H9 (cell line): ENCODE measurements at regions not wholly inside any gene's neighbourhood (a gene's known extent, or its start where the extent isn't known, plus 50 kb on each side); places are given as distances from the start of the nearest gene placed in this dataset.

ENCODE experiments used
- DNase-seq: peaks from one replicate; pipeline ENCODE4 v3.0.0-alpha.2; 2017
- H2AFZ ChIP-seq: one replicate; pipeline ENCODE4 v1.6.1; 2013; ENCODE audit warnings: mild to moderate bottlenecking, low read length, control low read depth, moderate library complexity
- H2AK5ac ChIP-seq: 2 replicates; pipeline ENCODE4 v1.6.1; 2013; ENCODE audit warnings: low read length, control low read depth, mixed read lengths; ENCODE audit not compliant: insufficient read length
- H2BK120ac ChIP-seq: one replicate; pipeline ENCODE4 v1.6.1; 2013; ENCODE audit warnings: low read depth, mild to moderate bottlenecking, low read length, control low read depth, inconsistent platforms; ENCODE audit not compliant: poor library complexity, severe bottlenecking
- H2BK12ac ChIP-seq: 2 replicates; pipeline ENCODE4 v1.6.1; 2013; ENCODE audit warnings: low read length, control low read depth, mixed read lengths, low read depth; ENCODE audit not compliant: insufficient read length
- H2BK15ac ChIP-seq: 2 replicates; pipeline ENCODE4 v1.6.1; 2013; ENCODE audit warnings: low read depth, low read length, control low read depth
- H2BK20ac ChIP-seq: one replicate; pipeline ENCODE4 v1.6.1; 2013; ENCODE audit warnings: low read depth, mild to moderate bottlenecking, low read length, control low read depth, inconsistent platforms; ENCODE audit not compliant: poor library complexity, severe bottlenecking
- H2BK5ac ChIP-seq: 2 replicates; pipeline ENCODE4 v1.6.1; 2013; ENCODE audit warnings: low read length, control low read depth, mixed read lengths; ENCODE audit not compliant: insufficient read length
- H3K14ac ChIP-seq: 2 replicates; pipeline ENCODE4 v1.6.1; 2013; ENCODE audit warnings: low read length, control low read depth; ENCODE audit not compliant: insufficient read depth
- H3K18ac ChIP-seq: 2 replicates; pipeline ENCODE4 v1.6.1; 2013; ENCODE audit warnings: low read depth, mild to moderate bottlenecking, mixed read lengths, low read length, control low read depth; ENCODE audit not compliant: insufficient read length
- H3K23ac ChIP-seq: 2 replicates; pipeline ENCODE4 v1.6.1; 2013; ENCODE audit warnings: low read length, control low read depth, mixed read lengths, low read depth; ENCODE audit not compliant: insufficient read length
- H3K23me2 ChIP-seq: 2 replicates; pipeline ENCODE4 v1.6.1; 2013; ENCODE audit warnings: low read depth, mild to moderate bottlenecking, mixed read lengths, low read length, control low read depth; ENCODE audit not compliant: insufficient read length, poor library complexity, severe bottlenecking
- H3K27ac ChIP-seq: 2 replicates; pipeline ENCODE4 v1.5.1; 2013; ENCODE audit warnings: low read length, control low read depth, mixed read lengths, low read depth; ENCODE audit not compliant: insufficient read length
- H3K27me3 ChIP-seq: 2 replicates; pipeline ENCODE4 v1.6.1; 2013; ENCODE audit warnings: low read length, control low read depth, inconsistent platforms; ENCODE audit not compliant: insufficient read depth
- H3K4ac ChIP-seq: 2 replicates; pipeline ENCODE4 v1.6.1; 2013; ENCODE audit warnings: low read depth, mild to moderate bottlenecking, control low read depth, inconsistent platforms, low read length, moderate library complexity
- H3K4me1 ChIP-seq: 2 replicates; pipeline ENCODE4 v1.6.1; 2013; ENCODE audit warnings: low read length, control low read depth, inconsistent platforms; ENCODE audit not compliant: insufficient read depth
- H3K4me2 ChIP-seq: 2 replicates; pipeline ENCODE4 v1.6.1; 2013; ENCODE audit warnings: low read length, control low read depth, mixed read lengths; ENCODE audit not compliant: insufficient read length, insufficient read depth
- H3K56ac ChIP-seq: 2 replicates; pipeline ENCODE4 v1.6.1; 2013; ENCODE audit warnings: low read depth, mild to moderate bottlenecking, mixed read lengths, low read length, control low read depth; ENCODE audit not compliant: insufficient read length
- H3K79me1 ChIP-seq: 2 replicates; pipeline ENCODE4 v1.6.1; 2013; ENCODE audit warnings: low read depth, mild to moderate bottlenecking, moderate library complexity, low read length, control low read depth, inconsistent platforms; ENCODE audit not compliant: insufficient read depth, poor library complexity, severe bottlenecking
- H3K79me2 ChIP-seq: 2 replicates; pipeline ENCODE4 v1.6.1; 2013; ENCODE audit warnings: low read length, control low read depth, inconsistent platforms; ENCODE audit not compliant: insufficient read depth
- H3K9ac ChIP-seq: 2 replicates; pipeline ENCODE4 v1.6.1; 2013; ENCODE audit warnings: low read length, control low read depth, mixed read lengths; ENCODE audit not compliant: insufficient read length; ENCODE audit errors: extremely low read depth
- H3K9me3 ChIP-seq: one replicate; pipeline ENCODE4 v1.6.1; 2013; ENCODE audit warnings: low read depth, low read length, inconsistent platforms; ENCODE audit not compliant: control insufficient read depth
- H3T11ph ChIP-seq: one replicate; pipeline ENCODE4 v1.6.1; 2013; ENCODE audit warnings: mild to moderate bottlenecking, low read length, control low read depth, inconsistent platforms
- H4K20me1 ChIP-seq: one replicate; pipeline ENCODE4 v1.6.1; 2013; ENCODE audit not compliant: control insufficient read depth, insufficient read length, insufficient read depth
- H4K5ac ChIP-seq: 2 replicates; pipeline ENCODE4 v1.6.1; 2013; ENCODE audit warnings: low read depth, mild to moderate bottlenecking, mixed read lengths, low read length, control low read depth; ENCODE audit not compliant: insufficient read length
- H4K8ac ChIP-seq: replicated peaks from 2 replicates; pipeline ENCODE4 v1.6.1; 2013; ENCODE audit warnings: low read length, control low read depth, mixed read lengths, low read depth; ENCODE audit not compliant: insufficient read length
- H4K91ac ChIP-seq: 2 replicates; pipeline ENCODE4 v1.6.1; 2013; ENCODE audit warnings: low read depth, mild to moderate bottlenecking, moderate library complexity, mixed read lengths, low read length, control low read depth; ENCODE audit not compliant: insufficient read length
- H3K27ac Mint-ChIP-seq, 3 experiments: 2 replicates in 2 of 3; 3 replicates in 1 of 3; pipeline ENCODE4 v1.8.0; 2020 to 2021; ENCODE audit warnings: mixed read lengths in 3 of 3, mild to moderate bottlenecking in 1 of 3, moderate library complexity in 1 of 3
- H3K27me3 Mint-ChIP-seq: 2 replicates; pipeline ENCODE4 v1.8.0; 2021; ENCODE audit warnings: low read depth, mild to moderate bottlenecking, moderate library complexity, mixed read lengths
- H3K36me3 Mint-ChIP-seq, 3 experiments: 2 replicates in 2 of 3; 3 replicates in 1 of 3; pipeline ENCODE4 v1.8.0; 2020 to 2021; ENCODE audit warnings: low read depth in 3 of 3, mixed read lengths in 3 of 3; ENCODE audit not compliant: insufficient read depth in 1 of 3
- H3K4me1 Mint-ChIP-seq, 2 experiments: 2 replicates each; pipeline ENCODE4 v1.8.0; 2020; ENCODE audit warnings: mixed read lengths in 2 of 2
- H3K4me3 Mint-ChIP-seq, 2 experiments: 2 replicates in 1 of 2; 3 replicates in 1 of 2; pipeline ENCODE4 v1.8.0; 2020 to 2021; ENCODE audit warnings: mild to moderate bottlenecking in 2 of 2, mixed read lengths in 2 of 2, moderate library complexity in 1 of 2
- H3K9me3 Mint-ChIP-seq, 2 experiments: 2 replicates in 1 of 2; 3 replicates in 1 of 2; pipeline ENCODE4 v1.8.0; 2020; ENCODE audit warnings: mild to moderate bottlenecking in 2 of 2, mixed read lengths in 2 of 2, moderate library complexity in 1 of 2
- CTCF ChIP-seq: fragments of 200-600 bp; sonication (generic); conservative IDR thresholded peaks from 3 replicates; pipeline ENCODE4 v1.8.0; 2021; ENCODE audit warnings: antibody characterized with exemption, mild to moderate bottlenecking
- WGBS: extraction: QIAGEN DNeasy Blood & Tissue Kit; methylation state at CpG from one replicate; pipeline ENCODE4 v1.1.7; 2013; ENCODE audit warnings: missing lambda C conversion rate, low lambda C conversion rate, mixed read lengths; ENCODE audit not compliant: insufficient read length; ENCODE audit errors: extremely low coverage; 5-methylcytosine and 5-hydroxymethylcytosine counted together

GRCh38 chr2:153163055-153163454, 315.5 kb downstream of the RPRM start:
- no peak overlapping the region for H4K5ac ChIP-seq
- Mint-ChIP-seq H3K4me3 (no peak overlapping the region), H3K36me3 (no peaks in the 10 kb centered on the region), H3K27me3 (no peaks in the 10 kb centered on the region), H3K27ac (no peak overlapping the region), H3K4me1 (no peaks in the 10 kb centered on the region), H3K9me3 (no peaks in the 10 kb centered on the region)
- H3K9ac ChIP-seq, result no peak overlapping the region
- no peaks in the 10 kb centered on the region for H3K79me1 ChIP-seq
- no peak overlapping the region for H3K56ac ChIP-seq
- H4K20me1 ChIP-seq, result no peaks in the 10 kb centered on the region
- no peak overlapping the region for H3K18ac ChIP-seq
- no CpG with 5 or more reads among the region's 2 CpGs for WGBS
- no peak overlapping the region for H4K8ac ChIP-seq
- H4K91ac ChIP-seq, result no peak overlapping the region
- H3K27ac ChIP-seq, result no peak overlapping the region
- no peak overlapping the region for H2AK5ac ChIP-seq
- no peaks in the 10 kb centered on the region for H3K4me1 ChIP-seq
- no peak overlapping the region for H3K4ac ChIP-seq
- no peaks in the 10 kb centered on the region for H3K27me3 ChIP-seq
- DNase-seq, result peak; percentile 37
- no peak overlapping the region for H2BK5ac ChIP-seq
- no peak overlapping the region for H3K14ac ChIP-seq
- H3K23ac ChIP-seq, result no peak overlapping the region
- no peak overlapping the region for H3T11ph ChIP-seq
- H3K79me2 ChIP-seq, result no peaks in the 10 kb centered on the region
- no peak overlapping the region for H2BK120ac ChIP-seq
- H2BK12ac ChIP-seq, result no peak overlapping the region
- TF ChIP-seq CTCF, result peak; percentile 85
- H3K4me2 ChIP-seq, result no peak overlapping the region
- H2BK15ac ChIP-seq, result no peak overlapping the region
- H3K23me2 ChIP-seq, result no peaks in the 10 kb centered on the region
- no peak overlapping the region for H2BK20ac ChIP-seq
- H3K9me3 ChIP-seq, result no peaks in the 10 kb centered on the region
- H2AFZ ChIP-seq, result no peak overlapping the region
